A673 (cell line): ENCODE measurements at regions not wholly inside any gene's neighbourhood (a gene's known extent, or its start where the extent isn't known, plus 50 kb on each side); places are given as distances from the start of the nearest gene placed in this dataset.

Experiments used
- EZH2 ChIP-seq: fragments of 200-600 bp; sonication (generic); IDR thresholded peaks from 2 replicates; pipeline ENCODE4 v1.6.1; 2017; ENCODE audit warnings: borderline replicate concordance, low read depth, mild to moderate bottlenecking, mixed read lengths, antibody characterized with exemption, low read length; ENCODE audit not compliant: poor library complexity, severe bottlenecking
- TF ChIP-seq, protein P1 (sequence below): fragments of 300-800, 200-600 bp; sonication (generic); conservative IDR thresholded peaks from 2 replicates; pipeline ENCODE4 v1.5.1; 2017; ENCODE audit warnings: low read depth, mild to moderate bottlenecking, antibody characterized with exemption, low read length, moderate library complexity, mixed read lengths

GRCh38 chr14:95984206-95984605 lies 55.0 kb upstream of the C14orf132 start:
- TF ChIP-seq, protein P1, sequence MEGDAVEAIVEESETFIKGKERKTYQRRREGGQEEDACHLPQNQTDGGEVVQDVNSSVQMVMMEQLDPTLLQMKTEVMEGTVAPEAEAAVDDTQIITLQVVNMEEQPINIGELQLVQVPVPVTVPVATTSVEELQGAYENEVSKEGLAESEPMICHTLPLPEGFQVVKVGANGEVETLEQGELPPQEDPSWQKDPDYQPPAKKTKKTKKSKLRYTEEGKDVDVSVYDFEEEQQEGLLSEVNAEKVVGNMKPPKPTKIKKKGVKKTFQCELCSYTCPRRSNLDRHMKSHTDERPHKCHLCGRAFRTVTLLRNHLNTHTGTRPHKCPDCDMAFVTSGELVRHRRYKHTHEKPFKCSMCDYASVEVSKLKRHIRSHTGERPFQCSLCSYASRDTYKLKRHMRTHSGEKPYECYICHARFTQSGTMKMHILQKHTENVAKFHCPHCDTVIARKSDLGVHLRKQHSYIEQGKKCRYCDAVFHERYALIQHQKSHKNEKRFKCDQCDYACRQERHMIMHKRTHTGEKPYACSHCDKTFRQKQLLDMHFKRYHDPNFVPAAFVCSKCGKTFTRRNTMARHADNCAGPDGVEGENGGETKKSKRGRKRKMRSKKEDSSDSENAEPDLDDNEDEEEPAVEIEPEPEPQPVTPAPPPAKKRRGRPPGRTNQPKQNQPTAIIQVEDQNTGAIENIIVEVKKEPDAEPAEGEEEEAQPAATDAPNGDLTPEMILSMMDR, result no peak
- no peak for TF ChIP-seq EZH2
